Suprapubic skin (tissue), 4 donors: ENCODE measurements at regions not wholly inside any gene's neighbourhood (a gene's known extent, or its start where the extent isn't known, plus 50 kb on each side); places are given as distances from the start of the nearest gene placed in this dataset.

ENCODE experiments used
- DNase-seq, 2 donors: peaks; one replicate each; pipeline ENCODE4 v3.0.0-alpha.2; 2019; ENCODE audit warnings: low spot score in 2 of 2
- H3K27ac ChIP-seq: fragments of 200-600 bp; sonication (generic); one replicate; pipeline ENCODE4 v1.5.1; 2019
- H3K27me3 ChIP-seq: fragments of 200-600 bp; sonication (generic); one replicate; pipeline ENCODE4 v1.5.1; 2019
- H3K36me3 ChIP-seq: fragments of 200-600 bp; sonication (generic); one replicate; pipeline ENCODE4 v1.5.1; 2019
- H3K4me1 ChIP-seq: fragments of 200-600 bp; sonication (generic); one replicate; pipeline ENCODE4 v1.5.1; 2019
- H3K4me3 ChIP-seq: fragments of 200-600 bp; sonication (generic); one replicate; pipeline ENCODE4 v1.5.1; 2019; ENCODE audit warnings: mild to moderate bottlenecking
- H3K9me3 ChIP-seq: fragments of 200-600 bp; sonication (generic); one replicate; pipeline ENCODE4 v1.5.1; 2019
- CTCF ChIP-seq, 2 donors: fragments of 200-600 bp in 1 of 2; fragments of 450-650 bp in 1 of 2; sonication (generic) in 1 of 2; IDR thresholded peaks; one replicate each; pipeline ENCODE4 v1.5.1; 2016 to 2019; ENCODE audit warnings: antibody characterized with exemption in 2 of 2, mild to moderate bottlenecking in 1 of 2, moderate library complexity in 1 of 2
- EP300 ChIP-seq: sonication (generic); formaldehyde crosslinking; IDR thresholded peaks from one replicate; pipeline ENCODE4 v1.6.1; 2017; ENCODE audit warnings: antibody characterized with exemption
- POLR2A ChIP-seq, 2 donors: fragments of 450-650 bp; IDR thresholded peaks; one replicate each; pipeline ENCODE4 v1.6.1; 2017; ENCODE audit warnings: antibody characterized with exemption in 2 of 2, mild to moderate bottlenecking in 2 of 2, moderate library complexity in 2 of 2
- POLR2AphosphoS5 ChIP-seq, 3 donors: sonication (generic); formaldehyde crosslinking; IDR thresholded peaks; one replicate each; pipeline ENCODE4 v1.6.1; 2017; ENCODE audit warnings: antibody characterized with exemption in 3 of 3
- WGBS: methylation state at CpG from one replicate; pipeline ENCODE4 v1.1.5; 2018; 5-methylcytosine and 5-hydroxymethylcytosine counted together

- WGBS: 37% methylated on average over 2 of the region's 2 CpGs
- Histone ChIP-seq H3K27me3 (no peaks in the 10 kb centered on the region), H3K9me3 (no peaks in the 10 kb centered on the region), H3K27ac (no peak overlapping the region), H3K36me3 (no peaks in the 10 kb centered on the region), H3K4me3 (no peak overlapping the region), H3K4me1 (no peaks in the 10 kb centered on the region)
- DNase-seq: no peak
- TF ChIP-seq EP300 (no peak), POLR2A (IDR thresholded peaks at IDR 0.05) (no peak), CTCF (IDR thresholded peaks at IDR 0.05) (no peak), POLR2AphosphoS5 (IDR thresholded peaks at IDR 0.05) (no peak)
These were observed 859.0 kb downstream of the FAM181B start for GRCh38 chr11:81874635-81875034.

GRCh38 chr11:81870815-81871214, 862.8 kb downstream of the FAM181B start:
- H3K4me3 ChIP-seq: no peak overlapping the region
- WGBS: 50% methylated on average over 2 of the region's 2 CpGs
- H3K27me3 ChIP-seq: no peaks in the 10 kb centered on the region
- TF ChIP-seq POLR2AphosphoS5 (IDR thresholded peaks at IDR 0.05) (no peak), POLR2A (IDR thresholded peaks at IDR 0.05) (no peak), CTCF (IDR thresholded peaks at IDR 0.05) (no peak), EP300 (no peak)
- H3K27ac ChIP-seq: no peak overlapping the region
- H3K36me3 ChIP-seq: no peaks in the 10 kb centered on the region
- no peaks in the 10 kb centered on the region for H3K4me1 ChIP-seq
- DNase-seq: no peak
- no peaks in the 10 kb centered on the region for H3K9me3 ChIP-seq

- no peak for DNase-seq
- Histone ChIP-seq H3K27ac (no peak overlapping the region), H3K9me3 (no peaks in the 10 kb centered on the region), H3K27me3 (no peaks in the 10 kb centered on the region), H3K4me1 (no peaks in the 10 kb centered on the region), H3K4me3 (no peak overlapping the region), H3K36me3 (no peaks in the 10 kb centered on the region)
- WGBS: 26% methylated on average over 3 of the region's 3 CpGs
- TF ChIP-seq POLR2A (IDR thresholded peaks at IDR 0.05): no peak
- no peak for TF ChIP-seq EP300
- no peak for TF ChIP-seq CTCF (IDR thresholded peaks at IDR 0.05)
- no peak for TF ChIP-seq POLR2AphosphoS5 (IDR thresholded peaks at IDR 0.05)
These were observed 863.6 kb downstream of the FAM181B start for GRCh38 chr11:81870066-81870412.

GRCh38 chr11:81869351-81870065, 864.2 kb downstream of the FAM181B start:
- 92% methylated on average over 1 of the region's 1 CpG for WGBS
- Histone ChIP-seq H3K27me3 (no peaks in the 10 kb centered on the region), H3K9me3 (no peaks in the 10 kb centered on the region), H3K4me3 (no peak overlapping the region), H3K36me3 (no peaks in the 10 kb centered on the region), H3K27ac (no peak overlapping the region), H3K4me1 (no peaks in the 10 kb centered on the region)
- no peak for DNase-seq
- TF ChIP-seq EP300 (no peak), POLR2A (IDR thresholded peaks at IDR 0.05) (no peak), POLR2AphosphoS5 (IDR thresholded peaks at IDR 0.05) (no peak), CTCF (IDR thresholded peaks at IDR 0.05) (no peak)

GRCh38 chr11:81866896-81867295, 866.8 kb downstream of the FAM181B start:
- Histone ChIP-seq H3K27ac (no peak overlapping the region), H3K4me3 (no peak overlapping the region), H3K4me1 (no peaks in the 10 kb centered on the region), H3K9me3 (no peaks in the 10 kb centered on the region), H3K36me3 (no peaks in the 10 kb centered on the region), H3K27me3 (no peaks in the 10 kb centered on the region)
- TF ChIP-seq POLR2A (IDR thresholded peaks at IDR 0.05) (no peak), CTCF (IDR thresholded peaks at IDR 0.05) (no peak), EP300 (no peak), POLR2AphosphoS5 (IDR thresholded peaks at IDR 0.05) (no peak)
- no peak for DNase-seq
- 59% methylated on average over 2 of the region's 2 CpGs for WGBS
